ENCODE measurements at regions not wholly inside any gene's neighbourhood (a gene's known extent, or its start where the extent isn't known, plus 50 kb on each side); places are given as distances from the start of the nearest gene placed in this dataset.

GRCh38 chr20:21862259-21862946 is 156.9 kb downstream of the PAX1 start:
- DNase-seq (ENCODE audit: low spot score) = no peak

- no peak for DNase-seq (ENCODE audit: low spot score)
Measured at GRCh38 chr20:21840991-21841390, 135.5 kb downstream of the PAX1 start.

GRCh38 chr20:21839982-21840381 is 134.5 kb downstream of the PAX1 start:
- no peak for DNase-seq (ENCODE audit: low spot score)

GRCh38 chr20:21836346-21836745 is 130.9 kb downstream of the PAX1 start:
- no peak for DNase-seq (ENCODE audit: low spot score)

GRCh38 chr20:21835042-21835441 is 129.6 kb downstream of the PAX1 start:
- DNase-seq (ENCODE audit: low spot score) = no peak

- DNase-seq (ENCODE audit: low spot score) = no peak
Measured at GRCh38 chr20:21832442-21833385, 127.2 kb downstream of the PAX1 start.

GRCh38 chr20:21826976-21827375 is 121.5 kb downstream of the PAX1 start:
- DNase-seq (ENCODE audit: low spot score) = no peak

GRCh38 chr20:21821358-21821757 is 115.9 kb downstream of the PAX1 start:
- DNase-seq (ENCODE audit: low spot score) = no peak

- no peak for DNase-seq (ENCODE audit: low spot score)
Measured at GRCh38 chr20:21820688-21821087, 115.2 kb downstream of the PAX1 start.

GRCh38 chr20:21820045-21820444 is 114.6 kb downstream of the PAX1 start:
- DNase-seq (ENCODE audit: low spot score) = no peak

- DNase-seq (ENCODE audit: low spot score) = no peak
Measured at GRCh38 chr20:21812379-21812778, 106.9 kb downstream of the PAX1 start.

- DNase-seq (ENCODE audit: low spot score) = no peak
Measured at GRCh38 chr20:21809961-21810523, 104.6 kb downstream of the PAX1 start.

GRCh38 chr20:21808863-21809664 is 103.6 kb downstream of the PAX1 start:
- peak; percentile 42 for DNase-seq (ENCODE audit: low spot score)

GRCh38 chr20:21808139-21808538 is 102.7 kb downstream of the PAX1 start:
- no peak for DNase-seq (ENCODE audit: low spot score)

- no peak for DNase-seq (ENCODE audit: low spot score)
Measured at GRCh38 chr20:21804802-21805201, 99.3 kb downstream of the PAX1 start.

- no peak for DNase-seq (ENCODE audit: low spot score)
Measured at GRCh38 chr20:21801193-21801592, 95.7 kb downstream of the PAX1 start.

- DNase-seq (ENCODE audit: low spot score) = no peak
Measured at GRCh38 chr20:21798384-21798783, 92.9 kb downstream of the PAX1 start.

GRCh38 chr20:21796059-21796458 is 90.6 kb downstream of the PAX1 start:
- peak; percentile 34 for DNase-seq (ENCODE audit: low spot score)

GRCh38 chr20:21788082-21788481 is 82.6 kb downstream of the PAX1 start:
- DNase-seq (ENCODE audit: low spot score) = no peak

GRCh38 chr20:21781446-21782075 is 76.1 kb downstream of the PAX1 start:
- no peak for DNase-seq (ENCODE audit: low spot score)

GRCh38 chr20:21780528-21780927 is 75.1 kb downstream of the PAX1 start:
- DNase-seq (ENCODE audit: low spot score) = no peak
